Hematopoietic multipotent progenitor cell treated with erythropoietin and hydrocortisone succinate and interleukin-3 and kit ligand, for 15 days (in vitro differentiated cells): ENCODE measurements at regions not wholly inside any gene's neighbourhood (a gene's known extent, or its start where the extent isn't known, plus 50 kb on each side); places are given as distances from the start of the nearest gene placed in this dataset.
"Not testable (repeated sequence)": the region's sequence is repeated elsewhere in the genome, so short reads cannot be mapped to it uniquely, and the experiment has no call there.

Source experiments
- DNase-seq: peaks from one replicate; pipeline ENCODE4 v3.0.0-alpha.2; 2015; ENCODE audit warnings: low spot score

DNA sequence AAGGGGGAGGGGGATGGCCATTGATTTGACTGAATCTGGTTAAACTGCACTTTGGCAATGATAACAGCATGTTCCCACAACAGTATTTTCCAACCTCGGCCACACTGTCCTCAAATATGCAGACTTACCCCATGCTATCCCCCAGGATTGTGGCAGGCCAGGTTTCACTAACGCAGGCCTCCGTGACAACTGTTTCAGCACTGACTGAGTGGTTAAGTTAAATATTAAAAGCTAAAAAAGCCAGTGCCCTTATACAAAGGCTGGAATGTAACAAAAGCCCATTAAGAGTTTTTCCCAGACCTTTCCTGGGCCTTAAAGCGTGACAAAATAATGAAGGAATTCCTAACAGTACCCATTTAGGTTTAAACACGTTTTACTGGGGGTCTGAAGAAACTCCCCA, 202.9 kb downstream of the USP25 start:
- DNase-seq, result no peak

- no peak for DNase-seq
Observed at GRCh38 chr21:15935530-15935929, 205.7 kb downstream of the USP25 start.

DNA sequence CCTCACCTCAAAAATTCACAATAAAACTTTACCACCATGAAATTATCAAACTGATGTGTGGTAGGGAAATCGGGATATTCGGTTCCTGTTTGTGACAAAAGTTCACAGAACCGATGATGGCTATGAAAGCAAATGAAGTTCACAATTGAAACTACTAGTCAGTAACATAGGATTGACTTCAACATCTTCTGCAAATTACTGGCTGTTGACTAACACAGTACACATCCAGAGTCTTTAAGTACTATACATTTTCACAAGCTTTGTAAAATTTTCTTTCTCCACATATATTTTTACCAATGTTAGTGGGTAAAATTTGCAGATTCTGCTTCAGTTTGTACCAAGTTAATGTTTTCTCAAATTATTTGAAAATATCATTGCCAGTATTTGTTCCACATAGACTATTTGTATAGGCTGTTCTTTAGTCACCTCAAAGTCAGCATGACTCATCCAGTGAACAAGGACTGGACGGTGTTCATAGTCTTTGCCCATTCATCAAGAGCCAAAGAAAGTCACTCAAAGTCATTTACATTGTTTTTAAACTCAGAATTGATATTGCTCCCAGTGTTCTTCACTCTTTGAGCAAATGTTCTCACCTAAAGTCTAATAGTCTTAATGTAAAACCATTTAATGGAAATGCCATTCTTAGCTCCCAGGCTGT, 213.4 kb downstream of the USP25 start:
- no peak for DNase-seq

DNA sequence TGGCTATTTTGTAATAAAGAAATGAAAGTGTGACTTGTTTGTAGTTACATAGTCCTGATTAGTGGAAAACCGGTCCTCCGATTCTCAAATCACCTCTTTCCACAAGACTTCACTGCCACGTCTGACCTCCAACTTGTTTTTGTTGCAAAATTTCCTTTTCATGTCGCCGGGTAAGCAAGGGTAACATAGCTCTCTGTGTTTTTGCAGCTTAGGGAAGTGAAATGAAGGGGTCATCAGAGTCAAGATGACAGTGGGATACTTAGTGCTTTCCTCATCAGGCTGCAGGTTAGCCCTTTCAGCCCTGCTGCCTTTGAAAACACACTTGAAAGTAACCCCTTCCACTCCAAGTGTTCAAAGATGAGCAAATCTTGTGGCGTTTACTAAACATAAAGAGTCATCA, 217.9 kb downstream of the USP25 start:
- no peak for DNase-seq

DNA sequence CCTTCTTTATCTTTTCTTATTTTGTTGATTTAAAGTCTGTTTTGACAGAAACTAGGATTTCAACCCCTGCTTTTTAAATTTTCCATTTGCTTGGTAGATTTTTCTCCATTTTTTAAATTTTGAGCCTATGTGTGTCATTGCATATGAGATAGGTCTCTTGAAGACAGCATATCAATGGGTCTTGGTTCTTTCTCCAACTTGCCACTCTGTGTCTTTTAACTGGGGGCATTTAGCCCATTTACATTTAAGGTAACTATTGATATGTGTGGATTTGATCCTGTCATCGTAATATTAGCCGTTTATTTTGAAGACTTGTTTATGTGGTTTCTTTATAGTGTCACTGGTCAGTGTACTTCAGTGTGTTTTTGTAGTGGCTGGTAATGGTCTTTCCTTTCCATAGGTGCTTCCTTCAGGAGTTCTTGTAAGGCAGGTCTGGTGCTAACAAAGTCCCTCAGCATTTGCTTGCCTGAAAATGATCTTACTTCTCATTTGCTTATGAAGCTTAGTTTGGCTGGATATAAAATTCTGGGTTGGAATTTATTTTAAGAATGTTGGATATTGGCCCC, 223.9 kb downstream of the USP25 start:
- no peak for DNase-seq

GRCh38 chr21:15964236-15964855, 234.6 kb downstream of the USP25 start:
- no peak for DNase-seq

GRCh38 chr21:15966231-15966630, 236.4 kb downstream of the USP25 start:
- no peak for DNase-seq

DNA sequence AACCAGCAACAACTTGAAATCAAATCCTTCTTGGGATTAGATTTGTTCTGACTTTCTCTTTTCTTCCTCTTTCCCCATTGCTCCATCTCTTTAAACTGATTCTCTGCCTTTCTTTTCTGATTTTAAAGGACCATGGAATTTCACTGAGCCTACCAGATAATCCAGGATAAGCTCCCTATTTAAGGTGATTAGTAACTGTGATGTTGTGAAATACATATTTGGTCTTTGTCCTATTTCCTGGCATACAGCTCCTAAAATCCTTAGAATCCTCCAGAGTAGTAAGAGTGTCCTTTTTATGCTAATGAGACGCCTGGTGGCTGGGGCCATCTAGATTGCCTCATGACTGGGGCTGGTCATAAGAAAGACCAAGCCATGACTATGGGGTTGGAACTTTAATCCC, 236.9 kb downstream of the USP25 start:
- no peak for DNase-seq

DNA sequence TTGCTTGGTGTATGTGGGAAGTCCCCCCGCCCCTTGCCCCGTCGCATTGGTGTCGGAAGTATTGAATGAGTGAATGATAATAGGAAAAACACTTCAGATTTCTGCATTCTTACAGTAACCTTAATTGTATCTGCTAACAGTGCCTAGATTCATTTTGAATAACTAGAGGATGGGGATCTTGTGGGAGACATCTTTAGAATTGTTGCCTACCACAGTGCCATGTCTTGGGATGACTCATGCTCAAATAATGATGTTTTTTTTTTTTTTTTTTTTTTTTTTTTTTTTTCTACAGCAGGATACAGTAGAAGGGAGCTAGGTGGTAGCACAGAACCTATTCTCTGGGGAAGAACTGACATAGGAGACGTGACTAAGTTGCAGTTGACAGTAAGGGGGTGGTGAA, 237.9 kb downstream of the USP25 start:
- no peak for DNase-seq

DNA sequence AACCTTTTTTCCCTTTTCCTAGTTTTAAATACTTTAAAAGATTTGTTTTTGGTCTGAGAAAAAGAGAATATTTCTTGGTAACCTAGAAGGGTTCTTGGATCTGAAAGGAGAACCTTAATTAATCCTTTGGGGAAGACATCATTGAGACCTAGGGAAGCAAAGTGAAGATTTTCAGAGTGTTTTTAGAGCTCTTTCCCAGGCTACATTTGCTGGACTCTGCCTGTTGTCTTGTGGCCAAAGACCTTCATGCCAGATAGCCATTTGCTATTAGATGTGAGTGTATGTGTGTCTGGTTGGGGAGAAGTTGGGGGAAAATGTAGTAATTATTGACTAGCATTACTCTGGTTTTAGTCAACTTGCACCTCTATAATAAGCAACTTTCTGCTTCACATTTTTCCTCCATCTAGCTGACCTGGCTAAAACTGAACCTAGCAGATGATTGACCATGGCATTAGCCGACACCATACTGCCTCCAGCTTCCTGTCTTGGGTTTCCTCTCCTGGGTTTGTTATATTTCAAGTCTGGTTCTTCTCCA, 239.1 kb downstream of the USP25 start:
- DNase-seq, result no peak

DNA sequence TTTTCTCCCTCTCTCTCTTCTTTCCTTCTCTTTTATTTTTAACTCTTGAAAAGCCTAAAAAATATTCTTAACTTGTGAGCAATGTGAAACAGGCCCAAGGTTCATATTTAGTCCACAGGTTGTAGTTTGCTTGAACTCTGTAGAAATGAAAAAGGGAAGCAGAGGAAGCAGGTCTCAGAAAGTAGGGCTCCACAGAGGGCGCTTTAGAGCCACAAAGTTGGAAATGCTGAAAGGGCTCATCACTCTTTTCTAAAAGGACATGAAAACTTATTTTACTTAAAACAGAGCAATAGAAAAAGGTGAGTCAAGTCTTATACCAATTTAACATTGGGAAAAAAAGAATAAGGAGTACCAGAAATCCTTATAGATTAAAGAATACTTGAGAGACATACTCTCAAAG, 247.0 kb downstream of the USP25 start:
- DNase-seq, result no peak

DNA sequence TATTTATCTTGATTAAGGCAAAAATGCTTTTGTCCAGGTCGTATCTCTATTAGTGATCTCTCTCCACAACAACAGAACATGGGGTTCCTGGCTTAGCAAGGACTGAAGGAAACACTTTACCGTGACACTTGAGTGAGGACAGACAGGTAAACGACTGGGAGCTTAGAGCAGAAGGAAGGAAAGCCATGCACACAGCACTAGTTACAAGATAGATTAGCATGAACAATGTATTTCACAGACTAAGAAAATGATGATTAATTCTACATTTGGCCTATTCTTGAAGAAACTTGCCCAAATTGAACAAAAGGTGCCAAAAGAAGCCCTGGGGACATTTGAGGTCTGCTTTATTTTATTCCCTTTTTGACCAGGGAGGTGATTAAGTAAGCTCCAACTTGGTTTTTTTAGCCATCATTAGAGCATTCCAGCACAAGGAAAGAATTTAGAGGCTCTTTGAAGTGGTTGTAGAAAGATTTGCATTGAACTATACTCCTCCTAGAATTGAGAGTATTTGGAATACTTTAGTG, 248.5 kb downstream of the USP25 start:
- no peak for DNase-seq

GRCh38 chr21:15979493-15979892, 249.7 kb downstream of the USP25 start:
- not testable (repeated sequence) for DNase-seq

DNA sequence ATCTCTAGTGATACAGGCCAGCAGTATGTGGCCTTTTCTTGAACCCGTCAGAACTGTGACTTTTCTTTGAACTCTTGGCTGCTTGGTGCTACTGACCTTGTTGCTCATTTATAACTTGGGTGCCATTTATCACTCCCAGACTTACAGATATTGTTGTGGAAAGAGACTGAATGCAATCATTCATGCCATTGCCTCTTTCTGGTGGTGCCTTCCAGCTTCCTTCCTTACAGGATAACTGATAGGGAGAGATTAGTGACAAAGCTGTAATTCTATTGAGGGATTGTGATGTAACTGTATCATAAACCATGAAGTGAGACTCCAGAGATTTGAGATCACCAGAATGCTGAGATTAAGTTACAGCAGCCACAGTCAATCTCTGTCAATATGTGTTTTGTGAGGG, 256.5 kb downstream of the USP25 start:
- DNase-seq, result no peak

- no peak for DNase-seq
Observed at GRCh38 chr21:15992171-15992570, 262.4 kb downstream of the USP25 start.

DNA sequence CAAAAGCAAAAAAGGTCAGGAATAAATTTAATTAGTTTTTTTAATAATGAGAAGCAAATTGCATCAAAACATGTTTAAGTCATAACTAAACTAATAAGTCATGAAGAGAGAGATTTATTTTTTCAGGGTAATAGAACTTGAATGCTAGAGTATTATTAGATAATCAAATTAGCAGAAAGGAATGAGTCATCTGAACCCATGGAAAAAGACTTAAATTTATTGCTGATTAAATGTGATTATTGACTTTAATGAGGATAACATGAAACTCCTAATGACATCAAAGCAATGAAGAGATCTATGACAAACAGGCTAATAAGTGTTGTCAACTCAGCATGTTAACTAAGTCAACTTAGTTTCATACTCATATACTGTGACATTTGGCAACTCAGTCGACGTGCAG, 264.2 kb downstream of the USP25 start:
- DNase-seq, result no peak

DNA sequence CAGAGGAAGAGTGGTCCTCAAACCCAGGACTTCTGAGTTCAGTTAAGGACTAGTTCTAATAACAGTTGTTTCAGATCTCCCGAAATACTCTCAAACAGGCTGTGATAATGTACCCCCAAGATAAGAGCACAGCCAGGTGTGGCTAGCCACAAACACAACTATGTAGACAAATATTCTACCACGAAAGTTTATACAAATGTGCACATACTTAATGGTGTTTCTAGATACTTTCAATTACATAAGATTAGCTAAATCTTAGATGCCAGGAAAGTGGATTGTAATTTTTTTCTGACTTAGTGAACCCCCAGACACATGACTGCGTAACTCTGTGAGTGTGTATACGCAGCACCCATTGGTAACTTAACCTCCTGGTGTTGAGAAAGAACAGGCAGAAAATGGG, 270.0 kb downstream of the USP25 start:
- no peak for DNase-seq

DNA sequence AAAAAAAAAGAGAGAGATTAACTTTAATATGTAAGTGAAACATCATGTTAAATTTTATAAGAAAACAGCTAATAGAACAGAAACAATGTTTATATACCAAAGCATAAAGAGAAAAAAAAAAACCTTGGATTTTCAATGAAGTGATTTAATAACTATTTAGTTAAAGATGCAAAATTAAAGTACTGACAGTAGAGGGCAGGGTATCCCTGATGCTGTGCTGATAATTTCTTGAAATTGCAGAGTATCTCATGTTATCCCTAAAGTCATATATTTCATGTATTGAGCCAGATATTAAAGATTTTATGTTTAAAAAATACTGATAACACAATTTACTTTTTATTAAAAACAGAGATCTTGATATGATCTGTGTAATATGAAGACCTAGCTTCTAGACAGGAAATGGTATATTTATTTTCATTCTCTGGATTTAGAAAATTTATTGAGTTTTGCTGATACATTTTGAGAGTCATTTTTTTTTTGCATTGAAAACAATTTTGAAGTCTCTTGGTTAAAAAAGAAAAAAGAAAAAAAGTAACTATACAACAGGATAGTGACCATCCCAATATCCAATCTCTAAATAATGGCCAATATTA, 273.2 kb downstream of the USP25 start:
- DNase-seq, result no peak

DNA sequence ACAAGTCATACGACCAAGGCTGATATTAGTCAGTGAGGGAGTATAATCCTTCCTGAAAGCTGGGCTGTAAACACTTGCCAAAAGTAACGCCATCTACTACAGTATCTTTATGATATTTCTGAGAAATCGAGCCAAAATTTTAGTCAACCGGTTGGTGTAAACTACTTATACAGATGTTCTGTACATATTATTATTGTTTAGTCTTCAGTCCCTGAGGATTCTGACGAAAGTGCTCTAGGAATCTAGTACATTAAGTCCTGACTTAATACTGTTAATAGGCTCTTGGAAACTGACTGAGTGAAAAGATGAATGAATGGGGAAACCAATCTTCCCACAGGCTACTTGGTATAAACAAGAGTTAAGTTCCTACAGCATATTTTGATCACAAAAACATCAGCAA, 274.3 kb downstream of the USP25 start:
- DNase-seq, result no peak

GRCh38 chr21:16004523-16004922, 274.7 kb downstream of the USP25 start:
- DNase-seq, result no peak

- no peak for DNase-seq
Observed at GRCh38 chr21:16005996-16006395, 276.2 kb downstream of the USP25 start.

DNA sequence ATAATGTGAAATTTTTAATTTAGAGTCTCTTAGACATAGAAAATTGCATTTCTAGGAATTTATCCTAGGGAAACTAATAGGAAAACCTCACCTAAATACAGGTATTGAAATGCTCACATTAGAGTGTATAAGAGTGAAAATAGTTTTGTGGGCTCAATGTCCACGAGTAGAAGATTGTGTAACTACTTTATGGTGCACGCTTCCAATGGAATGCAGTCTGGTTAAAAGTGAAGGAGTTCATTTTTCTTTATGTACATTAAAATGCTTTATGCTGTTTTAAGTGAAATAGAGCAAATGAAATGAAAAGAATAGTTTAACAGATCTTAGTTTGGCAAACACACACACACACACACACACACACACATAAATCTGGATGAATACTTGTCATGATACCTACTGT, 278.2 kb downstream of the USP25 start:
- no peak for DNase-seq

DNA sequence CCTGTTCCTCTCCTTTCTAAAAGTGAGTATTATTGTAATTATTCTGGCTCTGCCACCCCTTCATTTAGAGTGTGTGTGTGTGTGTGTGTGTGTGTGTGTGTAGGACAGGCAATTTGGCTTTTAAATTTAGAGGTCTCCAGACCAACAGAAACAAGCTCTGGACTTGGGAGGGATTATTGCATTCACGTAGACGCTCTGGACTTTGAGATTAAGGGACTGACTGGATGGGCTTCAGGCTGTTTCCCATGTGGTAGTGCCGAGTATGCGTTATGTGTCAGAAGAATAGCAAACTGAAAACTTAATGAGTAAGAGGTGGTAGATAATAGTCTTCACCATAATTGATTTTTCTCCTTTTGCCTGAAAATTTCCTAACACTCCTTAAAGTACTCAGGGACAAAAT, 281.9 kb downstream of the USP25 start:
- no peak for DNase-seq
